SU-DHL-6 (cell line): ENCODE measurements at regions not wholly inside any gene's neighbourhood (a gene's known extent, or its start where the extent isn't known, plus 50 kb on each side); places are given as distances from the start of the nearest gene placed in this dataset.

Experiments
- H2AFZ ChIP-seq: fragments of 200-600 bp; sonication (generic); 2 replicates; pipeline ENCODE4 v1.6.1; 2014; ENCODE audit warnings: low read depth, mild to moderate bottlenecking, moderate library complexity, mixed read lengths, antibody characterized with exemption, low read length; ENCODE audit not compliant: severe bottlenecking
- H3F3A ChIP-seq: fragments of 200-600 bp; shearing (Covaris generic); 2 replicates; pipeline ENCODE4 v1.6.0; 2016; ENCODE audit warnings: antibody characterized with exemption, mild to moderate bottlenecking; ENCODE audit not compliant: insufficient read depth
- H3K27ac ChIP-seq: fragments of 200-600 bp; sonication (generic); 2 replicates; pipeline ENCODE4 v1.5.1; 2016; ENCODE audit warnings: low read depth, mild to moderate bottlenecking, low read length, moderate library complexity, mixed read lengths
- H3K27me3 ChIP-seq: fragments of 200-600 bp; sonication (generic), shearing (Covaris generic); 2 replicates; pipeline ENCODE4 v1.6.0; 2014; ENCODE audit warnings: mild to moderate bottlenecking, low read length
- H3K36me3 ChIP-seq: fragments of 200-600 bp; sonication (generic); 2 replicates; pipeline ENCODE4 v1.6.1; 2014; ENCODE audit warnings: mild to moderate bottlenecking, low read length, mixed read lengths
- H3K4me2 ChIP-seq: fragments of 300-600, 200-600 bp; shearing (Covaris generic), sonication (generic); 2 replicates; pipeline ENCODE4 v1.6.0; 2014; ENCODE audit warnings: low read length, low read depth, mild to moderate bottlenecking; ENCODE audit not compliant: poor library complexity, severe bottlenecking
- H3K4me3 ChIP-seq: fragments of 200-600 bp; sonication (generic); 2 replicates; pipeline ENCODE4 v1.5.1; 2014; ENCODE audit warnings: antibody characterized with exemption, low read length, mild to moderate bottlenecking, mixed read lengths; ENCODE audit not compliant: insufficient read depth, poor library complexity, severe bottlenecking
- H3K79me2 ChIP-seq: fragments of 200-600 bp; sonication (generic); 2 replicates; pipeline ENCODE4 v1.6.1; 2014; ENCODE audit warnings: mild to moderate bottlenecking, low read length, moderate library complexity; ENCODE audit not compliant: insufficient read depth
- H3K9ac ChIP-seq: fragments of 200-600 bp; sonication (generic); 2 replicates; pipeline ENCODE4 v1.7.0; 2014; ENCODE audit warnings: mild to moderate bottlenecking, low read length
- H3K9me2 ChIP-seq: fragments of 200-600 bp; sonication (generic); replicated peaks from 2 replicates; pipeline ENCODE4 v1.6.1; 2014; ENCODE audit warnings: low read length; ENCODE audit not compliant: insufficient read depth
- H3K9me3 ChIP-seq: fragments of 200-600 bp; sonication (generic); 2 replicates; pipeline ENCODE4 v1.6.1; 2014; ENCODE audit warnings: low read length, mixed read lengths; ENCODE audit not compliant: insufficient read depth
- H4K20me1 ChIP-seq: fragments of 200-600 bp; sonication (generic); 2 replicates; pipeline ENCODE4 v1.6.1; 2014; ENCODE audit warnings: low read depth, mild to moderate bottlenecking, antibody characterized with exemption, low read length, moderate library complexity, mixed read lengths
- CTCF ChIP-seq: fragments of 200-600 bp; sonication (generic); IDR thresholded peaks from one replicate; pipeline ENCODE4 v1.5.1; 2017; ENCODE audit warnings: antibody characterized with exemption, mild to moderate bottlenecking, low read length, moderate library complexity; ENCODE audit not compliant: insufficient read depth, poor library complexity, severe bottlenecking
- EZH2phosphoT487 ChIP-seq: fragments of 200-600 bp; sonication (generic), shearing (Covaris generic); conservative IDR thresholded peaks from 2 replicates; pipeline ENCODE4 v1.6.1; 2018; ENCODE audit warnings: mild to moderate bottlenecking, antibody characterized with exemption, low read length, moderate library complexity, mixed read lengths

- H3K79me2 ChIP-seq = no peaks in the 10 kb centered on the region
- no peaks in the 10 kb centered on the region for H3K9me2 ChIP-seq
- no peak overlapping the region for H2AFZ ChIP-seq
- H3F3A ChIP-seq = no peaks in the 10 kb centered on the region
- H4K20me1 ChIP-seq = no peaks in the 10 kb centered on the region
- H3K9ac ChIP-seq = no peak overlapping the region
- H3K9me3 ChIP-seq = no peaks in the 10 kb centered on the region
- no peak overlapping the region for H3K4me2 ChIP-seq
- no peak overlapping the region for H3K27ac ChIP-seq
- TF ChIP-seq EZH2phosphoT487 (no peak), CTCF (no peak)
- no peaks in the 10 kb centered on the region for H3K36me3 ChIP-seq
- no peaks in the 10 kb centered on the region for H3K27me3 ChIP-seq
- no peak overlapping the region for H3K4me3 ChIP-seq
Observed at GRCh38 chr11:116644941-116645305, 127.9 kb downstream of the BUD13 start.

DNA sequence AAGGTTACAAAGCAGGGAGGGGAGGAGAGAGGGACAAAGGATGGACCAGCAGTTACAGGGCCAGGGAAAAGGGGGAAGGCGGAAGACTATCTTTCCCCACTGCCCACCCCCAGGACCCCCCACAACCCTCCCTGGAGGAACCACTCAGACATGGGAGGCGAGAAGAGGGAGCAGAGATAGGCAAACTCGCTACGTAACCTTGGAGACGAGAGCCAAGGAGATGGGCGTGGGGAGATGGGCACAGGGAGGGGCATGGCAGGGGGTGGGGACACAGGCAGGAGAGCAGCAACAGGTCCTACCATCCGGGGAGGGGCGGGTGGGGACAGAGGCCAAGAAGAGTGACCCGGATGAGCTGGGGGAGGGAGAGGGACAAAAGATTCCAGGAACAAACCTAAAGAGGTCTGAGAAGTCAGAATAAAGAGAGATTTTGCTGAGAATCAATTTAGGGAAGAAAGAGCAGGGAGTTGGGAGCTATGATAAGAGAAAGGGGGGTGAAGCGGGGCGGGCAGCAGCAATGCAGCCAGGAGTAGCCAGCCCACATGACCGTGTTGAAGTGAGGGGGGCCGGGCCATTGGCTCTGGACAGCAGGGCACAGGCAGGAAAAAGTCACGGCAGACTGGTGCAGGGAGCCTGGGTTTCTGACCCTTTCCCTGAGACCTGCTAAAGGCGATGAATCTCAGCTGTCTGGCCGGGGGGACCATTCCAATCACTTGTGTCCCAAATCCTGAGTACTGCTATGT, 128.4 kb downstream of the BUD13 start:
- Histone ChIP-seq H3K4me3 (no peak overlapping the region), H3K9me3 (no peaks in the 10 kb centered on the region), H4K20me1 (no peaks in the 10 kb centered on the region), H3K79me2 (no peaks in the 10 kb centered on the region), H2AFZ (no peak overlapping the region), H3K36me3 (no peaks in the 10 kb centered on the region), H3K9ac (no peak overlapping the region), H3K27me3 (no peaks in the 10 kb centered on the region), H3K9me2 (no peaks in the 10 kb centered on the region), H3K4me2 (no peak overlapping the region), H3F3A (no peaks in the 10 kb centered on the region), H3K27ac (no peak overlapping the region)
- TF ChIP-seq CTCF (no peak), EZH2phosphoT487 (no peak)

- Histone ChIP-seq H3K4me3 (no peak overlapping the region), H4K20me1 (no peaks in the 10 kb centered on the region), H2AFZ (no peak overlapping the region), H3K27ac (no peak overlapping the region), H3K9me3 (no peaks in the 10 kb centered on the region), H3F3A (no peaks in the 10 kb centered on the region), H3K9me2 (no peaks in the 10 kb centered on the region), H3K36me3 (no peaks in the 10 kb centered on the region), H3K9ac (no peak overlapping the region), H3K27me3 (no peaks in the 10 kb centered on the region), H3K79me2 (no peaks in the 10 kb centered on the region), H3K4me2 (no peak overlapping the region)
- no peak for TF ChIP-seq CTCF
- TF ChIP-seq EZH2phosphoT487 = no peak
Observed at GRCh38 chr11:116643521-116643920, 129.3 kb downstream of the BUD13 start.
